ENCODE measurements at regions not wholly inside any gene's neighbourhood (a gene's known extent, or its start where the extent isn't known, plus 50 kb on each side); places are given as distances from the start of the nearest gene placed in this dataset.

GRCh38 chr13:44739120-44739519 lies 163.0 kb upstream of the TSC22D1 start:
- no peak for ATAC-seq
- no peak overlapping the region for H3K4me2 ChIP-seq (ENCODE audit: low read depth, low read length)
- no peaks in the 10 kb centered on the region for H3K36me3 ChIP-seq (replicated peaks in 1 of 2; ENCODE audit: control insufficient read depth in 1 of 2, insufficient read depth in 2 of 2, low read length in 2 of 2)
- no TSS peak for BruUV-seq (replicated peaks)
- no peak overlapping the region for H3K9ac ChIP-seq (ENCODE audit: insufficient read depth, low read depth, low read length)
- ChIA-PET CTCF (ENCODE audit: low intra/inter-chr PET ratio, low total read pairs) (no interaction called here), POLR2A (no interaction called here)
- TF ChIP-seq REL (CRISPR knock-in tag; conservative IDR thresholded peaks at IDR 0.05), result no peak
- no peak for TF ChIP-seq NFE2L2 (IDR thresholded peaks at IDR 0.05; ENCODE audit: low read length)
- TF ChIP-seq ZSCAN5A (CRISPR knock-in tag; IDR thresholded peaks at IDR 0.05; ENCODE audit: borderline replicate concordance), result no peak
- no peak for TF ChIP-seq SMARCC2 (IDR thresholded peaks at IDR 0.05)
- no peak for TF ChIP-seq ZNF451 (CRISPR knock-in tag; IDR thresholded peaks at IDR 0.05)
- no peak for TF ChIP-seq ZFP36L1 (CRISPR knock-in tag; IDR thresholded peaks at IDR 0.05)
- TF ChIP-seq NCOA1 (CRISPR knock-in tag; IDR thresholded peaks at IDR 0.05), result no peak
- TF ChIP-seq ZNF614 (CRISPR knock-in tag; IDR thresholded peaks at IDR 0.05; ENCODE audit: borderline replicate concordance), result no peak
- TF ChIP-seq FLYWCH1 (CRISPR knock-in tag; IDR thresholded peaks at IDR 0.05), result no peak
- no peak for TF ChIP-seq SPEN (CRISPR knock-in tag; IDR thresholded peaks at IDR 0.05; ENCODE audit: low read depth)
- TF ChIP-seq THAP11 (CRISPR knock-in tag; IDR thresholded peaks at IDR 0.05), result no peak
- TF ChIP-seq EZH2 (conservative IDR thresholded peaks at IDR 0.05; ENCODE audit: low read depth, low read length), result no peak
- TF ChIP-seq HMG20A (CRISPR knock-in tag; IDR thresholded peaks at IDR 0.05; ENCODE audit: borderline replicate concordance), result no peak
- TF ChIP-seq ZNF772 (CRISPR knock-in tag; IDR thresholded peaks at IDR 0.05), result no peak
- TF ChIP-seq MBD4 (IDR thresholded peaks at IDR 0.05; ENCODE audit: borderline replicate concordance, low read length), result no peak
- no peak for TF ChIP-seq ZNF788 (CRISPR knock-in tag; IDR thresholded peaks at IDR 0.05; ENCODE audit: borderline replicate concordance)
- TF ChIP-seq CC2D1A (CRISPR knock-in tag; IDR thresholded peaks at IDR 0.05), result no peak
- H4K20me1 ChIP-seq (ENCODE audit: insufficient read depth, low read length), result no peaks in the 10 kb centered on the region
- H3K27me3 ChIP-seq (ENCODE audit: control insufficient read depth in 1 of 2, insufficient read depth in 2 of 2, low read length in 2 of 2), result no peaks in the 10 kb centered on the region; a peak in 1 of 5 replicates
- no peaks in the 10 kb centered on the region for H3K9me3 ChIP-seq (ENCODE audit: low read length)
- DNase-seq (ENCODE audit: low spot score), result no peak
- WGBS (ENCODE audit: low lambda C conversion rate), result 35% methylated on average over 4 of the region's 4 CpGs
- no peak for FAIRE-seq
- no peak overlapping the region for H3K27ac ChIP-seq (ENCODE audit: extremely low read length, insufficient read depth, low read length)
- intact Hi-C loops (cut with micrococcal nuclease; ENCODE audit: unreplicated experiment), result no loop called here
- H3K4me3 ChIP-seq (replicated peaks in 1 of 3; ENCODE audit: insufficient read depth in 1 of 3, low read depth in 2 of 3, low read length in 3 of 3), result no peak overlapping the region
- H3K79me2 ChIP-seq (ENCODE audit: insufficient read depth, low read length), result no peaks in the 10 kb centered on the region
- no peaks in the 10 kb centered on the region for H3K4me1 ChIP-seq (ENCODE audit: insufficient read depth, low read length)
- in situ Hi-C loops (cut with HindIII; ENCODE audit: extremely low pct_ligation_motif_present, low pct_unique_long_range_greater_than_20kb), result no loop called here
- H2AFZ ChIP-seq (ENCODE audit: low read length), result no peak overlapping the region
